B cell (primary cell): ENCODE measurements at regions not wholly inside any gene's neighbourhood (a gene's known extent, or its start where the extent isn't known, plus 50 kb on each side); places are given as distances from the start of the nearest gene placed in this dataset.

ENCODE experiments used
- EZH2 ChIP-seq: IDR thresholded peaks from 2 replicates; pipeline ENCODE4 v1.6.1; 2012; ENCODE audit warnings: borderline replicate concordance, low read depth, mild to moderate bottlenecking, moderate library complexity, low read length; ENCODE audit not compliant: insufficient read depth, poor library complexity, severe bottlenecking
- TF ChIP-seq, protein P1 (sequence below): fragments of 200-600 bp; IDR thresholded peaks from one replicate; pipeline ENCODE4 v1.8.0; 2022; ENCODE audit warnings: antibody characterized with exemption, mild to moderate bottlenecking

DNA sequence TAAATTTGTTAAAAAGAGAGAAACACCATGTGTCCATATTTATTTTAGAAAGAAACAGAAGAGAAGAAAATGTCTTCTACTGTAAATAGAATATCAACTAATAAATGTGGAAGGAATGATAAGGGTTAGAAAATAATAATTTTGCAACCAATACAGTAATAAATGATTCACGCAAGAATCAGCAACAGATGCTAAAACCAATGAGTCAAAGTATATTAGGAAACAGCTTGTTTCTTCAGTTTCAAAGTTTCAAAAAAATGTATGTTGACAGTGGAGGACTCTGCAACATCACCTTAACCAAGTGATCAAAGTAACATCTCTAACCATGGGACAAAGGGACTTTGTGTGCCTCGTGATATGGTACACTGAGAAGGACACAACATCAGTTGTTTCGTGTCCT, 147.0 kb downstream of the TWIST2 start:
- TF ChIP-seq, protein P1, sequence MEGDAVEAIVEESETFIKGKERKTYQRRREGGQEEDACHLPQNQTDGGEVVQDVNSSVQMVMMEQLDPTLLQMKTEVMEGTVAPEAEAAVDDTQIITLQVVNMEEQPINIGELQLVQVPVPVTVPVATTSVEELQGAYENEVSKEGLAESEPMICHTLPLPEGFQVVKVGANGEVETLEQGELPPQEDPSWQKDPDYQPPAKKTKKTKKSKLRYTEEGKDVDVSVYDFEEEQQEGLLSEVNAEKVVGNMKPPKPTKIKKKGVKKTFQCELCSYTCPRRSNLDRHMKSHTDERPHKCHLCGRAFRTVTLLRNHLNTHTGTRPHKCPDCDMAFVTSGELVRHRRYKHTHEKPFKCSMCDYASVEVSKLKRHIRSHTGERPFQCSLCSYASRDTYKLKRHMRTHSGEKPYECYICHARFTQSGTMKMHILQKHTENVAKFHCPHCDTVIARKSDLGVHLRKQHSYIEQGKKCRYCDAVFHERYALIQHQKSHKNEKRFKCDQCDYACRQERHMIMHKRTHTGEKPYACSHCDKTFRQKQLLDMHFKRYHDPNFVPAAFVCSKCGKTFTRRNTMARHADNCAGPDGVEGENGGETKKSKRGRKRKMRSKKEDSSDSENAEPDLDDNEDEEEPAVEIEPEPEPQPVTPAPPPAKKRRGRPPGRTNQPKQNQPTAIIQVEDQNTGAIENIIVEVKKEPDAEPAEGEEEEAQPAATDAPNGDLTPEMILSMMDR = no peak
- no peak for TF ChIP-seq EZH2
